Suprapubic skin (tissue), 4 donors: ENCODE measurements at regions not wholly inside any gene's neighbourhood (a gene's known extent, or its start where the extent isn't known, plus 50 kb on each side); places are given as distances from the start of the nearest gene placed in this dataset.

Experiments
- DNase-seq, 2 donors: peaks; one replicate each; pipeline ENCODE4 v3.0.0-alpha.2; 2019; ENCODE audit warnings: low spot score in 2 of 2
- H3K27ac ChIP-seq: fragments of 200-600 bp; sonication (generic); one replicate; pipeline ENCODE4 v1.5.1; 2019
- H3K27me3 ChIP-seq: fragments of 200-600 bp; sonication (generic); one replicate; pipeline ENCODE4 v1.5.1; 2019
- H3K36me3 ChIP-seq: fragments of 200-600 bp; sonication (generic); one replicate; pipeline ENCODE4 v1.5.1; 2019
- H3K4me1 ChIP-seq: fragments of 200-600 bp; sonication (generic); one replicate; pipeline ENCODE4 v1.5.1; 2019
- H3K4me3 ChIP-seq: fragments of 200-600 bp; sonication (generic); one replicate; pipeline ENCODE4 v1.5.1; 2019; ENCODE audit warnings: mild to moderate bottlenecking
- H3K9me3 ChIP-seq: fragments of 200-600 bp; sonication (generic); one replicate; pipeline ENCODE4 v1.5.1; 2019
- EP300 ChIP-seq: sonication (generic); formaldehyde crosslinking; IDR thresholded peaks from one replicate; pipeline ENCODE4 v1.6.1; 2017; ENCODE audit warnings: antibody characterized with exemption
- POLR2A ChIP-seq, 2 donors: fragments of 450-650 bp; IDR thresholded peaks; one replicate each; pipeline ENCODE4 v1.6.1; 2017; ENCODE audit warnings: antibody characterized with exemption in 2 of 2, mild to moderate bottlenecking in 2 of 2, moderate library complexity in 2 of 2
- POLR2AphosphoS5 ChIP-seq, 3 donors: sonication (generic); formaldehyde crosslinking; IDR thresholded peaks; one replicate each; pipeline ENCODE4 v1.6.1; 2017; ENCODE audit warnings: antibody characterized with exemption in 3 of 3
- WGBS: methylation state at CpG from one replicate; pipeline ENCODE4 v1.1.5; 2018; 5-methylcytosine and 5-hydroxymethylcytosine counted together
- TF ChIP-seq, protein P1 (sequence below), 2 donors: fragments of 200-600 bp in 1 of 2; fragments of 450-650 bp in 1 of 2; sonication (generic) in 1 of 2; IDR thresholded peaks; one replicate each; pipeline ENCODE4 v1.5.1; 2016 to 2019; ENCODE audit warnings: antibody characterized with exemption in 2 of 2, mild to moderate bottlenecking in 1 of 2, moderate library complexity in 1 of 2

DNA sequence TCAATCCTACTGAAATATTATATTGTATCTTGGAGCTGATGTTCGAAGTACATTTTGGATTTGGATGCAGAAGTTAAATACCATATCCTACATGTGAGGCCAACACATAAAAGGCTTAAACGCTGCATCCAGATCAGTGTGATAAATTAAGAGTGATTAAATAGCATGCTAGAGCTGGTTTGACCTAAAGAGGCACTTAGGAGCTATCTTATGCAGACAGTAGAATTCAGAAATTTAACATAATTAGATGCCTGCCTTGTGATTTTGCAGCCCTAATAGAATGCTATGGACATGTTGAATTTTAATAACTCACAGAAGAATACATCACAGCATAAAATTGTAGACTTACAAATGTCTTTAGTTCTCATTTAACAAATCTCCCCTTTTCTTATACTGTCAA, 501.2 kb upstream of the LINC00305 start:
- DNase-seq, result no peak
- TF ChIP-seq, protein P1, sequence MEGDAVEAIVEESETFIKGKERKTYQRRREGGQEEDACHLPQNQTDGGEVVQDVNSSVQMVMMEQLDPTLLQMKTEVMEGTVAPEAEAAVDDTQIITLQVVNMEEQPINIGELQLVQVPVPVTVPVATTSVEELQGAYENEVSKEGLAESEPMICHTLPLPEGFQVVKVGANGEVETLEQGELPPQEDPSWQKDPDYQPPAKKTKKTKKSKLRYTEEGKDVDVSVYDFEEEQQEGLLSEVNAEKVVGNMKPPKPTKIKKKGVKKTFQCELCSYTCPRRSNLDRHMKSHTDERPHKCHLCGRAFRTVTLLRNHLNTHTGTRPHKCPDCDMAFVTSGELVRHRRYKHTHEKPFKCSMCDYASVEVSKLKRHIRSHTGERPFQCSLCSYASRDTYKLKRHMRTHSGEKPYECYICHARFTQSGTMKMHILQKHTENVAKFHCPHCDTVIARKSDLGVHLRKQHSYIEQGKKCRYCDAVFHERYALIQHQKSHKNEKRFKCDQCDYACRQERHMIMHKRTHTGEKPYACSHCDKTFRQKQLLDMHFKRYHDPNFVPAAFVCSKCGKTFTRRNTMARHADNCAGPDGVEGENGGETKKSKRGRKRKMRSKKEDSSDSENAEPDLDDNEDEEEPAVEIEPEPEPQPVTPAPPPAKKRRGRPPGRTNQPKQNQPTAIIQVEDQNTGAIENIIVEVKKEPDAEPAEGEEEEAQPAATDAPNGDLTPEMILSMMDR (IDR thresholded peaks at IDR 0.05), result no peak
- TF ChIP-seq POLR2AphosphoS5 (IDR thresholded peaks at IDR 0.05) (no peak), POLR2A (IDR thresholded peaks at IDR 0.05) (no peak), EP300 (no peak)
- H3K27ac ChIP-seq, result no peak overlapping the region
- H3K4me1 ChIP-seq, result no peaks in the 10 kb centered on the region
- H3K4me3 ChIP-seq, result no peak overlapping the region
- no peaks in the 10 kb centered on the region for H3K36me3 ChIP-seq
- WGBS, result 59% methylated on average over 2 of the region's 2 CpGs
- no peaks in the 10 kb centered on the region for H3K9me3 ChIP-seq
- H3K27me3 ChIP-seq, result no peaks in the 10 kb centered on the region

DNA sequence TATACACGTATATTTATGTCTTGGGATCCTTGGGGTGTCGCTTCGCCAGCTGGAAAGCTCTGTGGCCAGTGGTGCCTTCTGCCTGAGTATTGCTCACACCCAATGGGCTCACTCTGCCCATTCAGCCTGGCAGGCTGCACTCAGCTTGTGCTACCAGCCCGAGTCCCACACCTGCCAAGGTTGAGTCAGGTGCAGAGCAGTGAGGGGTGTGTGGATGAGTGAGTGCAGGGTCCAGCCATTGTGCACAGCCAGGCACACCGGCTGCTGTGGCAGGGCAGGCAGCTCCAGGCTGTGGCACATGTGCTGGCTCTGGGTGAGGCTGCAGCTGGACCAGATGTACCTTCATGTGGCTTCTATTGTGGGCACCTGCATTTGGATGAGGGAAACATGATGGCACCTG, 496.9 kb upstream of the LINC00305 start:
- Histone ChIP-seq H3K27ac (no peak overlapping the region), H3K4me3 (no peak overlapping the region), H3K9me3 (no peaks in the 10 kb centered on the region), H3K4me1 (no peaks in the 10 kb centered on the region), H3K36me3 (no peaks in the 10 kb centered on the region), H3K27me3 (no peaks in the 10 kb centered on the region)
- 89% methylated on average over 4 of the region's 5 CpGs for WGBS
- no peak for DNase-seq
- TF ChIP-seq POLR2A (IDR thresholded peaks at IDR 0.05), result no peak
- TF ChIP-seq POLR2AphosphoS5 (IDR thresholded peaks at IDR 0.05), result no peak
- no peak for TF ChIP-seq EP300
- TF ChIP-seq, protein P1 (IDR thresholded peaks at IDR 0.05), result no peak

DNA sequence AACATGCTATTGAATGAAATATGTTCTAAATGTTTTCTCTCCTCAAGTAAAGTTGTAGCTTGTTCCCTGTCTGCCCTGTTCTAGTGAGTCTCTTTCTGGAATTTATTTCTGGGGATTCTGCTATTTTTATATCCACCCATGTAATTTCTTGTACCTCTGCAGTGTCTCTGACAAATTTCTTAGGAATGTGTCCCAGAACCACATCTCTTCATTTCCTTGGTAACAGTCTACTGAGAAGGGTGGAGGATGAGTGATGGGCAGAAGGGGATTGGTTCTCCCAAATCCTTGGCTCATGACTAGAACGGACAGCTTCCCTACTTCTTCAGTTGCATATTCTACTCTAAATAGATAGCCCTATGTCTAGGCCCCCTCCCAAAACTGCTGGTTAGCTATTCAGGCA, 490.6 kb upstream of the LINC00305 start:
- Histone ChIP-seq H3K27ac (no peak overlapping the region), H3K9me3 (no peaks in the 10 kb centered on the region), H3K27me3 (no peaks in the 10 kb centered on the region), H3K4me1 (no peaks in the 10 kb centered on the region), H3K4me3 (no peak overlapping the region), H3K36me3 (no peaks in the 10 kb centered on the region)
- 73% methylated on average over 1 of the region's 1 CpG for WGBS
- no peak for TF ChIP-seq POLR2AphosphoS5 (IDR thresholded peaks at IDR 0.05)
- no peak for DNase-seq

DNA sequence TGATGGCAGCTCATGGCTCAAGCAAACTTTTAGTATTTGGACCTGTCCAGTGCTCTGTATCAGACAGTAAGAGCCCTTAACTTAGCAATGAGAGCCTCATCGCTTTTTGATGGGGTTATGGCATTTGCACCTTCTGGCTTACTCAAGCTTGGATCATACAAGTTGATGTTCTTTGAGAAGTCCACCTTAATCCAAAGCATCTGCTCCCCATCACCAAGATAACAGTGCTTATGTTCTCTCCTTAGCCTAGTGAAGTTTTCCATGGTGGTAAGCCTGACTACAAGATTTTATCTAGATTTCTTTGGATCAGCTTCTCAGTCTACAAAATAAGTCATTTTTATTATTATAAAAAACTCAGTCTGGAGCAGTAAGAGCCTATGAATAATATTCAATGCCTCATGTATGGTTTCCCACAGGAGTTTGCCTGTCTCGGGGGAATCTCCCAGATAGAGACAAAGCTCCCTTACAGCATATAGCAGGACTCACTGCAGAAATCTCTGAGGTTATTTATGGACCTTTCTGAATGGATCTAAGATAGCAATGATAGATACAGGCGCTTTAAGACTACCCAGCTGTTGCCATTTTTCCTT, 472.2 kb upstream of the LINC00305 start:
- H3K27me3 ChIP-seq, result no peaks in the 10 kb centered on the region
- H3K36me3 ChIP-seq, result no peaks in the 10 kb centered on the region
- 67% methylated on average over 3 of the region's 3 CpGs for WGBS
- H3K9me3 ChIP-seq, result no peaks in the 10 kb centered on the region
- no peaks in the 10 kb centered on the region for H3K4me1 ChIP-seq
- TF ChIP-seq POLR2AphosphoS5 (IDR thresholded peaks at IDR 0.05), result no peak
- TF ChIP-seq, protein P1 (IDR thresholded peaks at IDR 0.05), result no peak
- TF ChIP-seq EP300, result no peak
- TF ChIP-seq POLR2A (IDR thresholded peaks at IDR 0.05), result no peak
- no peak for DNase-seq
- H3K4me3 ChIP-seq, result no peak overlapping the region
- no peak overlapping the region for H3K27ac ChIP-seq

DNA sequence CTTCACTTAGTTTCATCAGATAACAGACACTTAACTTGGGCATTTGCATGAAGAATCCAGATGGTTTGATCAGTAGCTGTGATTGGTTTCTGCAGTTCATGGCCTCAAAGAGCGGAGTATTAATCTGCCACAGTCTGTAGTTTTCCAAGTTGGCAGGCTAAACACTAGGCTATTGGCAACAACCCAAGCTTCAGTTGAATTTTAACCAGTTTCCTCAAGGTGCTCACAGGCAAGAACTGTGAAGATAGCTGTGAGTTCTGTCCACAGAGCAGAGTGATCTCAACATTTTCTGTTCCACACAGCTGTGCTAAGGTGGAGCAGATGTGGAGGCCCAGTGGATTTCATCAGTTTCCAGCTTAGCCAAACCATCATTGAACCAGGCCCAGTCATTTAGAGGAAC, 469.5 kb upstream of the LINC00305 start:
- DNase-seq, result no peak
- no peak for TF ChIP-seq POLR2AphosphoS5 (IDR thresholded peaks at IDR 0.05)
- TF ChIP-seq, protein P1 (IDR thresholded peaks at IDR 0.05), result no peak
- Histone ChIP-seq H3K27me3 (no peaks in the 10 kb centered on the region), H3K4me1 (no peaks in the 10 kb centered on the region), H3K4me3 (no peak overlapping the region), H3K9me3 (no peaks in the 10 kb centered on the region), H3K36me3 (no peaks in the 10 kb centered on the region), H3K27ac (no peak overlapping the region)
- 50% methylated on average over 1 of the region's 1 CpG for WGBS

DNA sequence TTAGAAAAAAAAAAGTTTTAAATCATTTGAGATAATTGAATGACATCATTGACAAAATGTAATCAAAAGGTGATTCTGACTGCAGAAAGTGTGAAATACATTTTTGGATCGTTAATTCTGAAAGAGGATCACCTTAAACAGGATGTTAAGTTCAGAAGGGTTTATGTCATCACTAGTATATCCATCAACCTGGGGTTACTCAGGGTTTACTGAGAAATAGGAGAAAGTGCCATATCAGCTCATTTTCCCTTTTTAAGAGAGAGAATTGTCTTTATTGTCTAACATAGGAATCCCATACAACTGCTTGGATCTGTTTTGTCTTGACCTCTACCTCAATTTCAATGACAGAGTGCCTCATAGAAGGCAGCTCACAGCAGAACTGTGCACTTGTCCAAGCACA, 466.1 kb upstream of the LINC00305 start:
- Histone ChIP-seq H3K4me3 (no peak overlapping the region), H3K36me3 (no peaks in the 10 kb centered on the region), H3K27ac (no peak overlapping the region), H3K27me3 (no peaks in the 10 kb centered on the region), H3K4me1 (no peaks in the 10 kb centered on the region), H3K9me3 (no peaks in the 10 kb centered on the region)
- no peak for TF ChIP-seq POLR2AphosphoS5 (IDR thresholded peaks at IDR 0.05)
- TF ChIP-seq POLR2A (IDR thresholded peaks at IDR 0.05), result no peak
- no peak for TF ChIP-seq EP300
- TF ChIP-seq, protein P1 (IDR thresholded peaks at IDR 0.05), result no peak
- no peak for DNase-seq
- WGBS, result 69% methylated on average over 1 of the region's 1 CpG
